ENCODE measurements at regions not wholly inside any gene's neighbourhood (a gene's known extent, or its start where the extent isn't known, plus 50 kb on each side); places are given as distances from the start of the nearest gene placed in this dataset.

DNA sequence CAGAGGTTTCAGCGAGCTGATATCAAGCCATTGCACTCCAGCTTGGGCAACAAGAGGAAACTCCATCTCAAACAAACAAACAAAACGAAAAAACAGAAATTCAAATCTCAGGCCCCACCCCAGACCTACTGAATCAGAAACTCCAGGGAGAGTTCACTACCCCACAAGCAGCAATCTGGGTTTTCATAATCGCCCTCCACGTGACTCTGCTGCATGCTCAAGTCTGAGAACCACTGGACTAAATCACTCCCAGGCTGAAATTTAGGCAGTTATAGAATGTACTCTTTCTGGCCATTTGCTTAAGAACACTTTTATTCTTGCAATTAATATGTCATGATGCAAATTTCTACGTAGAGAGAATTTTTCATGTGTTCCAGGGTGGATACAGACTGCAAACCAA, 287.3 kb downstream of the USP46 start:
- H3K4me2 ChIP-seq = no peak overlapping the region
- H3F3A ChIP-seq (ENCODE audit: insufficient read depth, low read depth) = no peaks in the 10 kb centered on the region
- no peaks in the 10 kb centered on the region for H3K9me3 ChIP-seq (ENCODE audit: insufficient read depth, low read depth)
- H3K4me1 ChIP-seq (replicated peaks; ENCODE audit: insufficient read depth) = no peaks in the 10 kb centered on the region
- H2AFZ ChIP-seq = no peak overlapping the region
- no peaks in the 10 kb centered on the region for H3K9me2 ChIP-seq (ENCODE audit: insufficient read depth)
- no peak overlapping the region for H3K27ac ChIP-seq
- TF ChIP-seq CTCF (conservative IDR thresholded peaks at IDR 0.05) (no peak), EZH2 (IDR thresholded peaks at IDR 0.05; ENCODE audit: low read depth) (no peak)
- intact Hi-C loops (cut with micrococcal nuclease; ENCODE audit: unreplicated experiment) = loop anchor here (10.0 kb wide), 1 partner anchor 1533 kb away; no protein-coding TSS in a partner anchor
- H3K27me3 ChIP-seq (ENCODE audit: insufficient read depth, low read depth) = no peaks in the 10 kb centered on the region
- H3K36me3 ChIP-seq (ENCODE audit: low read depth) = no peaks in the 10 kb centered on the region
- BruUV-seq (replicated peaks) = no TSS peak
- H4K20me1 ChIP-seq (ENCODE audit: insufficient read depth) = no peaks in the 10 kb centered on the region
- no peak for DNase-seq
- ChIA-PET CTCF (no interaction called here), POLR2A (ENCODE audit: unreplicated experiment) (no interaction called here)
- no peak overlapping the region for H3K4me3 ChIP-seq
- H3K79me2 ChIP-seq (ENCODE audit: low read depth) = no peaks in the 10 kb centered on the region

DNA sequence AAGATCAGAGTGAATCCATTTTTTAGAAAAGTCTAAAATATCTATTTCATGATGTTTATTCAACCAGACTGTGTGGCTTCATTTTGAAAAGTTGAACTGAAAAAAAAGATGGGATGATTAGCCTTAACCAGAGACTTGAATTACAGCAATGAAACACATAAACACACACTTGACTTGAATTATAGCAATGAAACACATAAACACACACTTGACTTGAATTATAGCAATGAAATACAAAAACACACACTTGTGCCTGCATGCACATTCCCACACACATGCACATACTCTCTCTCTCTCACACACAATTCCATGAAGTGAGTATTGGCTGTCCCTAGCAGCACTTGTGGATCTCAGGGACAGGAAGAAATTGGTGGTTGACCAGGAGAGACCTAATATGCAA, 286.8 kb downstream of the USP46 start:
- Histone ChIP-seq H3K36me3 (ENCODE audit: low read depth) (no peaks in the 10 kb centered on the region), H3K27me3 (ENCODE audit: insufficient read depth, low read depth) (no peaks in the 10 kb centered on the region), H3K27ac (no peak overlapping the region), H3K9me2 (ENCODE audit: insufficient read depth) (no peaks in the 10 kb centered on the region), H3K9me3 (ENCODE audit: insufficient read depth, low read depth) (no peaks in the 10 kb centered on the region), H3K4me3 (no peak overlapping the region), H3K4me1 (replicated peaks; ENCODE audit: insufficient read depth) (no peaks in the 10 kb centered on the region), H4K20me1 (ENCODE audit: insufficient read depth) (no peaks in the 10 kb centered on the region), H2AFZ (no peak overlapping the region), H3K79me2 (ENCODE audit: low read depth) (no peaks in the 10 kb centered on the region), H3F3A (ENCODE audit: insufficient read depth, low read depth) (no peaks in the 10 kb centered on the region), H3K4me2 (no peak overlapping the region)
- intact Hi-C loops (cut with micrococcal nuclease; ENCODE audit: unreplicated experiment) = loop anchor here (10.0 kb wide), 1 partner anchor 1533 kb away; no protein-coding TSS in a partner anchor
- ChIA-PET CTCF (no interaction called here), POLR2A (ENCODE audit: unreplicated experiment) (no interaction called here)
- no TSS peak for BruUV-seq (replicated peaks)
- no peak for DNase-seq
- TF ChIP-seq EZH2 (IDR thresholded peaks at IDR 0.05; ENCODE audit: low read depth) = no peak

GRCh38 chr4:52372747-52373146, 286.4 kb downstream of the USP46 start:
- no TSS peak for BruUV-seq (replicated peaks)
- no peaks in the 10 kb centered on the region for H3K9me2 ChIP-seq (ENCODE audit: insufficient read depth)
- no peaks in the 10 kb centered on the region for H3K27me3 ChIP-seq (ENCODE audit: insufficient read depth, low read depth)
- no peaks in the 10 kb centered on the region for H3F3A ChIP-seq (ENCODE audit: insufficient read depth, low read depth)
- H3K27ac ChIP-seq = no peak overlapping the region
- CTCF ChIA-PET = no interaction called here
- no peaks in the 10 kb centered on the region for H3K4me1 ChIP-seq (replicated peaks; ENCODE audit: insufficient read depth)
- no peaks in the 10 kb centered on the region for H3K9me3 ChIP-seq (ENCODE audit: insufficient read depth, low read depth)
- TF ChIP-seq EZH2 (IDR thresholded peaks at IDR 0.05; ENCODE audit: low read depth) (no peak), CTCF (conservative IDR thresholded peaks at IDR 0.05) (no peak)
- DNase-seq = no peak
- H3K36me3 ChIP-seq (ENCODE audit: low read depth) = no peaks in the 10 kb centered on the region
- POLR2A ChIA-PET (ENCODE audit: unreplicated experiment) = no interaction called here
- no peaks in the 10 kb centered on the region for H4K20me1 ChIP-seq (ENCODE audit: insufficient read depth)
- H3K79me2 ChIP-seq (ENCODE audit: low read depth) = no peaks in the 10 kb centered on the region
- H3K4me2 ChIP-seq = no peak overlapping the region
- intact Hi-C loops (cut with micrococcal nuclease; ENCODE audit: unreplicated experiment) = loop anchor here (10.0 kb wide), 1 partner anchor 1532 kb away; no protein-coding TSS in a partner anchor
- no peak overlapping the region for H2AFZ ChIP-seq
- H3K4me3 ChIP-seq = no peak overlapping the region

- no peak for DNase-seq
- Histone ChIP-seq H3K4me3 (no peak overlapping the region), H3K9me2 (ENCODE audit: insufficient read depth) (no peaks in the 10 kb centered on the region), H3F3A (ENCODE audit: insufficient read depth, low read depth) (no peaks in the 10 kb centered on the region), H2AFZ (no peak overlapping the region), H3K4me1 (replicated peaks; ENCODE audit: insufficient read depth) (no peaks in the 10 kb centered on the region), H3K79me2 (ENCODE audit: low read depth) (no peaks in the 10 kb centered on the region), H3K36me3 (ENCODE audit: low read depth) (no peaks in the 10 kb centered on the region), H3K4me2 (no peak overlapping the region), H3K9me3 (ENCODE audit: insufficient read depth, low read depth) (no peaks in the 10 kb centered on the region), H3K27ac (no peak overlapping the region), H4K20me1 (ENCODE audit: insufficient read depth) (no peaks in the 10 kb centered on the region), H3K27me3 (ENCODE audit: insufficient read depth, low read depth) (no peaks in the 10 kb centered on the region)
- POLR2A ChIA-PET (ENCODE audit: unreplicated experiment) = no interaction called here
- CTCF ChIA-PET = no interaction called here
- no TSS peak for BruUV-seq (replicated peaks)
- intact Hi-C loops (cut with micrococcal nuclease; ENCODE audit: unreplicated experiment) = loop anchor here (10.0 kb wide), 1 partner anchor 1531 kb away; no protein-coding TSS in a partner anchor
- TF ChIP-seq EZH2 (IDR thresholded peaks at IDR 0.05; ENCODE audit: low read depth) = no peak
- TF ChIP-seq CTCF (conservative IDR thresholded peaks at IDR 0.05) = no peak
Measured at GRCh38 chr4:52373650-52374049, 285.5 kb downstream of the USP46 start.

Data from PC-9 (cell line).